Common myeloid progenitor, CD34-positive (primary cell): ENCODE measurements at regions not wholly inside any gene's neighbourhood (a gene's known extent, or its start where the extent isn't known, plus 50 kb on each side); places are given as distances from the start of the nearest gene placed in this dataset.

ENCODE experiments used
- CTCF ChIA-PET: fragments of 350-600 bp; sonication (Branson Sonifier 250); formaldehyde crosslinking; loops from one replicate; lab custom pipeline; 2021; ENCODE audit warnings: antibody characterized with exemption; lab: Charles Lee
- POLR2A ChIA-PET: fragments of 350-600 bp; sonication (Branson Sonifier 250); formaldehyde crosslinking; loops from one replicate; lab custom pipeline; 2021; ENCODE audit warnings: antibody characterized with exemption; lab: Charles Lee
- DNase-seq, 3 donors: peaks; one replicate each; pipeline versions ENCODE4 v3.0.0 to v3.0.0-alpha.2; 2013
- H3K27ac ChIP-seq, 2 experiments: 1 replicate in 1 of 2; 2 replicates in 1 of 2; pipeline ENCODE4 v1.7.0; 2013; ENCODE audit warnings: inconsistent platforms in 2 of 2, low read length in 2 of 2, mild to moderate bottlenecking in 2 of 2, low read depth in 1 of 2, moderate library complexity in 1 of 2; ENCODE audit not compliant: severe bottlenecking in 2 of 2, insufficient read depth in 1 of 2, poor library complexity in 1 of 2
- H3K27me3 ChIP-seq, 5 experiments: replicated peaks in 2 of 5; 1 replicate in 3 of 5; 2 replicates in 2 of 5; pipeline versions ENCODE4 v1.6.1 to v1.7.0; 2013; ENCODE audit warnings: low read length in 4 of 5, mild to moderate bottlenecking in 2 of 5, moderate library complexity in 2 of 5, inconsistent platforms in 1 of 5; ENCODE audit not compliant: insufficient read depth in 5 of 5, control insufficient read depth in 4 of 5
- H3K36me3 ChIP-seq, 4 experiments: 1 replicate in 2 of 4; 2 replicates in 2 of 4; pipeline versions ENCODE4 v1.6.1 to v1.7.0; 2013; ENCODE audit warnings: low read length in 3 of 4, control low read depth in 1 of 4, mild to moderate bottlenecking in 1 of 4; ENCODE audit not compliant: control insufficient read depth in 4 of 4, insufficient read depth in 4 of 4
- H3K4me1 ChIP-seq, 4 experiments: 1 replicate in 3 of 4; 2 replicates in 1 of 4; pipeline versions ENCODE4 v1.6.1 to v1.7.1; 2013; ENCODE audit warnings: low read length in 3 of 4, mild to moderate bottlenecking in 3 of 4, control low read depth in 1 of 4, inconsistent platforms in 1 of 4, moderate library complexity in 1 of 4; ENCODE audit not compliant: control insufficient read depth in 4 of 4, insufficient read depth in 4 of 4; ENCODE audit errors: control extremely low read depth in 1 of 4
- H3K4me3 ChIP-seq, 7 experiments: 1 replicate in 4 of 7; 2 replicates in 3 of 7; pipeline versions ENCODE4 v1.5.1 to v1.7.0; 2013; ENCODE audit warnings: mild to moderate bottlenecking in 7 of 7, low read length in 6 of 7, moderate library complexity in 6 of 7, inconsistent platforms in 2 of 7, low read depth in 2 of 7, control low read depth in 1 of 7; ENCODE audit not compliant: insufficient read depth in 4 of 7, control insufficient read depth in 1 of 7; ENCODE audit errors: extremely low read depth in 1 of 7
- H3K9me3 ChIP-seq, 5 experiments: 1 replicate in 4 of 5; 2 replicates in 1 of 5; pipeline versions ENCODE4 v1.6.1 to v1.7.1; 2013; ENCODE audit warnings: low read length in 4 of 5, mild to moderate bottlenecking in 2 of 5, inconsistent platforms in 1 of 5, low read depth in 1 of 5, moderate library complexity in 1 of 5; ENCODE audit not compliant: control insufficient read depth in 4 of 5, insufficient read depth in 2 of 5; ENCODE audit errors: control extremely low read depth in 1 of 5
- WGBS: methylation state at CpG from one replicate; pipeline ENCODE4 v1.1.5; 2013; ENCODE audit not compliant: insufficient coverage; 5-methylcytosine and 5-hydroxymethylcytosine counted together

DNA sequence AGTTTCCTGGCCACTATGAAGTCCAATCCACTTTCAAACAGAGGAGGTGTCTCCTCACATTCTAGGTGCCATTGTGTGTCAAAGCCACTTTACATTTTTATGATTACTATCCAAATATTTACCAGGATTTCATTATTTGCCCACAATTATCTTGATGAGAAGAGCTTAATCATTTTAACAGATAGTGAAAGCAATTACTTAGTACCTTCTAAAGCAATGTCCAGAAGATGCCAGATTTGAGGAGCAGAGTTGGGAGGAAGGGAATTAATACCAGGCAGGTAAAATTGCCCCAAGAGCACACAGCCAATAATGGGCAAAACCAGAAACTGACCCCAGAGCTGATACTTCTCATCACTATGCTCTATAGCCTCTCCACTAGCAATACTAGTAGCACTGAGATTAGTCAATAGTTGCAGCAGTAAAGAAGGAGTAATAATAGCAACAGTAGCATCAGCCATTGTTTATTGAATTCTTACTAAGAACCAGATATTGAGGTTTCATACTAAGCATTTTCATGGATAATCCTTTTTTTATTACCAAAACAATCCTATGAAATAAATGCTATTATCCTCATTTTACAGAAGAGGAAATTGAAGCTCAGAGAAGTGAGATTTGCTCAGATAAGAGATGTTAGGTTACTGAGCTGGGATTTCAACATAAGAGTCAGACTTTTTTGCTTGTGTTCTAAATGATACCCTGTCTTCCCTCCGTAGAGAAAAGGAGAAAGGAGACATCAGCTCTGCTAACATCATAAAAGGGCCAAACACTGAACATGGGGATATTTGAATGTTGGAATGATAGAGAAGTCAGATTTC lies 509.3 kb upstream of the CFAP20DC start:
- DNase-seq = no peak
- Histone ChIP-seq H3K27ac (no peak overlapping the region), H3K9me3 (no peaks in the 10 kb centered on the region), H3K4me3 (no peak overlapping the region), H3K27me3 (no peaks in the 10 kb centered on the region), H3K4me1 (no peaks in the 10 kb centered on the region), H3K36me3 (no peaks in the 10 kb centered on the region)
- CTCF ChIA-PET = interaction anchor here (1.4 kb wide), 1 partner anchor 10 kb away, joined by 3 read pairs; no protein-coding TSS in a partner anchor
- WGBS = no CpG with 5 or more reads among the region's 1 CpG
- POLR2A ChIA-PET = no interaction called here

DNA sequence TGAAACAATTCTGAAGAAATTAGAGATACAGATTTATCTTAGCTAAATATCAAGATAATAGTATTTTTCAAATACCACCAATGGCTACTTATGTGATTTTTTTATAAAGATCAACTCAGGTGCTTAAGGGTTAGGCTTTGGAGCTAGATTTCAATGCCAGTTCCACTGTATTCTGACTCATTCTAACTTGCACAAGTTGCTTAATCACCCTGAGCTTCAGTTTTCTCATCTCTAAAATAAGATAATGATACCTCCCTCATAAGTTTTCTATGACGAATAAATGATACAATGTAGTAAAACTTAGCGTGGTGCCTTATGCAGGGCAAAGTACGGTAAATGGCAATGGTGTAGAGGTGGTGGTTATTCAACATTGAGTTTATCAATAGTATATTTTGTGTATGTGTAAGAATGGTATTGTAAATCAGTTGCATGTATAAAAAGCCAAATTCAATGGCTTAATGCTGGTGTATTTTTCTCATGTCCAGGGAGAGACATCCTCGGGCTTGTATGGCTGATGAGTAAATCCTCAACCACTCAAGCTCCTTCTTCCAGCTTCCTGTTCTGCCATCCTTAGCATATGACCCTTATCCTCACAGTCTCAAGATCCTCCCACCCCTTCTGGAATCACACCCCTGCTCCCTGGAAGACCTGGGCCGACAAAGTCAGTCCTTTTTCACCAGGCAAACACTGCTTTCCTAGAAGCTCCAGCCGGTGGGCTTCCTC lies 505.9 kb upstream of the CFAP20DC start:
- WGBS = 91% methylated on average over 5 of the region's 6 CpGs
- DNase-seq = no peak
- POLR2A ChIA-PET = no interaction called here

DNA sequence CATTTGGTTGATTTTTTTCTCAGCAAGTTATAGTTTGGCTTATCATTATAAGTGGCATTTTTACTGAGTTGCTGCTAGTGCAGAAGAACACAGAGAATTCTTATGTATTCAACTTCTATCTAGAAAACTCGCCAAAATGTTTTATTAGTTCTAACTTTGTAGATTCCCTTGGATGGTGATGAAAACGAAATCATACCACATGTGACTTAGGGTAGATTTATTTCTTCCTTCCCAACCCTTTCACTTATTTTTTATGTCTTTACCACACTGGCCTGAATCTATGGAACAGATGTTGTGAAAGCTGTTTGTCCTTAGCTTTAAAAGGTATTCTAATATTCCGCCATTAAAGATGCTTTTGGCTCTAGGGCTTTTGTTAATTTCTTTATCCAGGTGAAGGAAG lies 503.3 kb upstream of the CFAP20DC start:
- 100% methylated on average over 1 of the region's 3 CpGs for WGBS
- no peak for DNase-seq
- H3K27ac ChIP-seq = no peak overlapping the region
- no peaks in the 10 kb centered on the region for H3K9me3 ChIP-seq
- peaks cover 0 to 3% (median 0%) of the 10 kb centered on the region in 4 experiments for H3K4me1 ChIP-seq
- no peaks in the 10 kb centered on the region for H3K27me3 ChIP-seq
- CTCF ChIA-PET = no interaction called here
- no peak overlapping the region for H3K4me3 ChIP-seq
- POLR2A ChIA-PET = no interaction called here
- H3K36me3 ChIP-seq = no peaks in the 10 kb centered on the region

More for the DNA sequence above, 505.9 kb upstream of the CFAP20DC start:
- H3K27ac ChIP-seq = no peak overlapping the region
- H3K27me3 ChIP-seq = no peaks in the 10 kb centered on the region
- H3K4me1 ChIP-seq = peaks cover 0 to 3% (median 0%) of the 10 kb centered on the region in 4 experiments
- no peaks in the 10 kb centered on the region for H3K9me3 ChIP-seq
- no peak overlapping the region for H3K4me3 ChIP-seq
- H3K36me3 ChIP-seq = no peaks in the 10 kb centered on the region
- CTCF ChIA-PET = no interaction called here

DNA sequence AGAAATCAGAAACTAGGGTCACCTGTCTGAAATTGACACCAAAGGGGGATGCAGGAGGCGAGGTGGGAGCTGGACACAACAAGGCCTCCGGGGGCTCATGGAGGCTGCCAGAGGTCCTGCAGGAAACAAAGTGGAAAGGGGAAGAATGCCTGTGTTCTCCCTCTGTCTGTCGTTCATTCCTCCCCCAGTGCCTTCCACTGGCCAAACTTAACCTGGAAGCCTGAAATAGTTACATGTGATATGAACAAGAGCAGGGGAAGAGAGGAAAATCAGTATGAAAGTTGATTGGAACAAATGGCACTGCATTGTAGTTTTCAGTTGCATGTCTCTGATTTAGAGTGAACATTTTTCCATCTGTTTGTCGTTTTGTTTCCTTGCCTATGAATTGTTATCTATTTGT lies 502.0 kb upstream of the CFAP20DC start:
- H3K9me3 ChIP-seq = no peaks in the 10 kb centered on the region
- POLR2A ChIA-PET = no interaction called here
- no peaks in the 10 kb centered on the region for H3K27me3 ChIP-seq
- H3K27ac ChIP-seq = no peak overlapping the region
- DNase-seq = no peak
- CTCF ChIA-PET = no interaction called here
- H3K4me1 ChIP-seq = peaks cover 0 to 3% (median 0%) of the 10 kb centered on the region in 4 experiments
- H3K4me3 ChIP-seq = no peak overlapping the region
- 100% methylated on average over 2 of the region's 4 CpGs for WGBS
- no peaks in the 10 kb centered on the region for H3K36me3 ChIP-seq

DNA sequence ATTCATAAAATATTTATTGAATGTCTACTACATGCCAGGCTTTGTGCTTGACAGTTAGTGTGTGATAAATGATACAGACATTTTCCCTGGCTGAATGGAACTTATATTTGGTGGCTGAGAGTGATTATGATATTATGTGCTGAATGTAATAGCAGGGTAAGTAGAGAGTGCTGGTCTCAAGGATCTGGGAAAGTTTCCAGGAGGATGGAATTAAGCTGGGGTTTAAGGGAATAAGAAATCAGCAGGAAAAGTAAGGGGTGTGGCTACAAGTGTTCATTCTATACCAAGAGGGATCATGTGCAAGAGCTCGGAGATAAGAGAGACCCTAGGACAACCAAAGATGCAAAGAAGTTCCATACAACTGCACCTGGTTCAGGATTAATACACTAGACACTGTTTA lies 500.1 kb upstream of the CFAP20DC start:
- CTCF ChIA-PET = interaction anchor here (1.2 kb wide), 1 partner anchor 25 kb away, joined by 3 read pairs; no protein-coding TSS in a partner anchor
- POLR2A ChIA-PET = no interaction called here
- WGBS = 60% methylated on average over 1 of the region's 1 CpG

DNA sequence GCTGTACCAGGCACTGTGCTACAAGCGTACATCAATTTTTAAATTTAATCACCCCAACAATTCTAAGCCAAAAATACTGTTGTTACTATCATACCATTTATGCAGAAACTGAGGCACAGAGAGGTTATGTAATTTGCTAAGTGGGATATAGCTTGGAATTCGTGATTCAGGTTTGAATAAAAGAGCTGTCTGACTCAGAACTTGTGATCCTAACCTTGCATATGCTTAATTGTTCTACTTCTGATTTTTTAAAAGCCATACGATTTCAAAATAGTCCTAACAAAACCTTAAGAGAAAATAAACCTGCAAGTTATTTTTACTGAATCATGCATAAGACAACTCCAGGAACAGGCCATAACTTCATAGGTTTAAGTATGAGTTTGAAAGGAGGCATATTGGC lies 498.0 kb upstream of the CFAP20DC start:
- ChIA-PET CTCF (no interaction called here), POLR2A (no interaction called here)
- no peaks in the 10 kb centered on the region for H3K9me3 ChIP-seq
- H3K4me1 ChIP-seq = no peaks in the 10 kb centered on the region
- no peak overlapping the region for H3K27ac ChIP-seq
- H3K36me3 ChIP-seq = no peaks in the 10 kb centered on the region
- DNase-seq = no peak
- no peaks in the 10 kb centered on the region for H3K27me3 ChIP-seq
- no CpG with 5 or more reads among the region's 3 CpGs for WGBS
- no peak overlapping the region for H3K4me3 ChIP-seq

More for the DNA sequence above, 500.1 kb upstream of the CFAP20DC start:
- peaks cover 0 to 3% (median 0%) of the 10 kb centered on the region in 4 experiments for H3K4me1 ChIP-seq
- no peaks in the 10 kb centered on the region for H3K27me3 ChIP-seq
- H3K27ac ChIP-seq = no peak overlapping the region
- no peaks in the 10 kb centered on the region for H3K9me3 ChIP-seq
- H3K4me3 ChIP-seq = no peak overlapping the region
- no peaks in the 10 kb centered on the region for H3K36me3 ChIP-seq
- DNase-seq = no peak

DNA sequence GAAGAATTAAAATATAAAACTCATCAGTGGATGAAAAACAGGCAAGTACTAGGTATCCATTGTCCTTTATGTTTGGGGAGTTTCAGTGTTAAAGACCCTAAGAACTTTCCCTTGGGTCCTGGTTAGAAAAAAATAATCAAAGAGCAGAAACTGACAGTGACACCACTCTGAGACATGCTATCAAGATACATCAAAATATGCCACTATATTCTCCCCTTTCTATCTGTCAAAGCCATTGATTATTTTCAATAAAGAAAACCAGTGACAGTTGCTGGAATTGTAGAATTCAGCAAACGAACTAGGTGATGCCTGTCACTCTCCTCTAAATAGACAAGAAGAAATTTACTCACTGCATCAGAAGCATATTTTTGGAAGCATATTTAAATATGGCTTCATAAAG lies 496.7 kb upstream of the CFAP20DC start:
- POLR2A ChIA-PET = no interaction called here

More for the DNA sequence above, 496.7 kb upstream of the CFAP20DC start:
- 100% methylated on average over 1 of the region's 1 CpG for WGBS
- no peak for DNase-seq
- peaks cover 0 to 5% (median 2%) of the 10 kb centered on the region in 4 experiments for H3K4me1 ChIP-seq
- no peak overlapping the region for H3K4me3 ChIP-seq
- CTCF ChIA-PET = no interaction called here
- H3K27ac ChIP-seq = no peak overlapping the region
- no peaks in the 10 kb centered on the region for H3K27me3 ChIP-seq
- no peaks in the 10 kb centered on the region for H3K36me3 ChIP-seq
- H3K9me3 ChIP-seq = no peaks in the 10 kb centered on the region
